ENCODE measurements at regions not wholly inside any gene's neighbourhood (a gene's known extent, or its start where the extent isn't known, plus 50 kb on each side); places are given as distances from the start of the nearest gene placed in this dataset.

GRCh38 chr15:37520026-37520425 is 414.4 kb upstream of the TMCO5A start:
- TF ChIP-seq CTCF (IDR thresholded peaks at IDR 0.05): no peak
- TF ChIP-seq POLR2A (IDR thresholded peaks at IDR 0.05): no peak
- no peak for TF ChIP-seq POLR2AphosphoS5 (IDR thresholded peaks at IDR 0.05; ENCODE audit: insufficient read depth in 1 of 2, low read depth in 1 of 2)

Data from vagina (tissue), 2 donors.